ENCODE measurements at regions not wholly inside any gene's neighbourhood (a gene's known extent, or its start where the extent isn't known, plus 50 kb on each side); places are given as distances from the start of the nearest gene placed in this dataset.
"Not testable (repeated sequence)": the region's sequence is repeated elsewhere in the genome, so short reads cannot be mapped to it uniquely, and the experiment has no call there.

DNA sequence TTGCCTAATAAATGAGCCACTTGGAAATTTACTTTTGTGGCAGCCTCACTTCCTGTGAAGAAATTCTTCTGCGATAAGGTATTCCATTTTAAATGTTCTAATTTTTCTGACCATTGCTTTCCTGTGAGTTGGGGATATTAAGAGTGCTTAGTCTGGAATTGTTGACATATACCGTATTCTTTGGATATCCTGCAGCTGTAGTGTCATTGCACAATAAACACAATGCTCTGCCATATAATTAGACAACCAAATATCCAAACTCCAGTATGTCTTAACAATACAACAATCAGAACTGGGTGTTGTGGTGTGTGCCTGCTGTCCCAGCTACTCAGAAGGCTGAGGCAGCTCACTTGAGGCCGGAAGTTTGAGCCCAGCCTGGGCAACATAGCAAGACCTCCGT lies 99.4 kb downstream of the LUZP4 start:
- TF ChIP-seq POLR2A (IDR thresholded peaks at IDR 0.05) (no peak), CTCF (IDR thresholded peaks at IDR 0.05) (no peak)
- H3K9me3 ChIP-seq = no peaks in the 10 kb centered on the region
- no peak overlapping the region for H3K4me3 ChIP-seq
- H3K4me1 ChIP-seq = no peaks in the 10 kb centered on the region
- no peak for DNase-seq
- intact Hi-C loops (cut with DNase I; ENCODE audit: low total_unique reads) = no loop called here
- no peak overlapping the region for H3K27ac ChIP-seq
- no peaks in the 10 kb centered on the region for H3K36me3 ChIP-seq
- no peaks in the 10 kb centered on the region for H3K27me3 ChIP-seq

GRCh38 chrX:115390078-115390477 lies 100.6 kb downstream of the LUZP4 start:
- Histone ChIP-seq H3K9me3 (no peaks in the 10 kb centered on the region), H3K4me1 (no peaks in the 10 kb centered on the region), H3K36me3 (no peaks in the 10 kb centered on the region), H3K4me3 (no peak overlapping the region), H3K27me3 (no peaks in the 10 kb centered on the region), H3K27ac (no peak overlapping the region)
- TF ChIP-seq CTCF (IDR thresholded peaks at IDR 0.05) (no peak), POLR2A (IDR thresholded peaks at IDR 0.05) (no peak)
- no peak for DNase-seq
- intact Hi-C loops (cut with DNase I; ENCODE audit: low total_unique reads) = no loop called here

GRCh38 chrX:115392031-115392430 lies 102.5 kb downstream of the LUZP4 start:
- intact Hi-C loops (cut with DNase I; ENCODE audit: low total_unique reads) = no loop called here
- Histone ChIP-seq H3K4me1 (no peaks in the 10 kb centered on the region), H3K9me3 (no peaks in the 10 kb centered on the region), H3K27ac (no peak overlapping the region), H3K36me3 (no peaks in the 10 kb centered on the region), H3K27me3 (no peaks in the 10 kb centered on the region), H3K4me3 (no peak overlapping the region)
- DNase-seq = no peak
- no peak for TF ChIP-seq POLR2A (IDR thresholded peaks at IDR 0.05)
- TF ChIP-seq CTCF (IDR thresholded peaks at IDR 0.05) = no peak

DNA sequence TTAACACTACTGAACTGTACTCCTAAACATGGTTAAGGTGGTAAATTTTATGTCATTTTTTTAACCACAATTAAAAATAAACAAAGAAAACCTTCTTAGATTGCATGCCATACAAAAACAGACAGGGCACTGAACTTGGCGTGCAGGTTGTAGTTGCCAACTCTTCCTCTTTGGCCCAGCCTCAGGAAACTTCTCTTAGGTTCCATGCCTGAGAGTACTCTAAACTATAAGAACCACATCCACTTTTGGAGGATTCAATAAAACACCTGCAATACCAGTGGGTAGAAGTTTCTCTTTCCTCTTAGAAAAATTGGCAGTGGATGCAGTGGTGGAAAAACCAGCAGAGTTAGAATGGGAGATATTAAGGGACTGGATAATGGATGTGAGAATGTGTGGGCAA lies 103.4 kb downstream of the LUZP4 start:
- Histone ChIP-seq H3K27ac (no peak overlapping the region), H3K27me3 (peaks cover 0 to 2% of the 10 kb centered on the region in 2 donors), H3K4me1 (no peaks in the 10 kb centered on the region), H3K36me3 (no peaks in the 10 kb centered on the region), H3K4me3 (no peak overlapping the region), H3K9me3 (no peaks in the 10 kb centered on the region)
- intact Hi-C loops (cut with DNase I; ENCODE audit: low total_unique reads) = no loop called here
- no peak for TF ChIP-seq POLR2A (IDR thresholded peaks at IDR 0.05)
- no peak for TF ChIP-seq CTCF (IDR thresholded peaks at IDR 0.05)
- no peak for DNase-seq

- TF ChIP-seq CTCF (IDR thresholded peaks at IDR 0.05) (no peak), POLR2A (IDR thresholded peaks at IDR 0.05) (no peak)
- Histone ChIP-seq H3K27me3 (peaks cover 0 to 5% of the 10 kb centered on the region in 2 donors), H3K36me3 (no peaks in the 10 kb centered on the region), H3K9me3 (no peaks in the 10 kb centered on the region), H3K27ac (no peak overlapping the region), H3K4me1 (no peaks in the 10 kb centered on the region), H3K4me3 (no peak overlapping the region)
- DNase-seq = no peak
- intact Hi-C loops (cut with DNase I; ENCODE audit: low total_unique reads) = no loop called here
Observed at GRCh38 chrX:115393271-115393670, 103.8 kb downstream of the LUZP4 start.

DNA sequence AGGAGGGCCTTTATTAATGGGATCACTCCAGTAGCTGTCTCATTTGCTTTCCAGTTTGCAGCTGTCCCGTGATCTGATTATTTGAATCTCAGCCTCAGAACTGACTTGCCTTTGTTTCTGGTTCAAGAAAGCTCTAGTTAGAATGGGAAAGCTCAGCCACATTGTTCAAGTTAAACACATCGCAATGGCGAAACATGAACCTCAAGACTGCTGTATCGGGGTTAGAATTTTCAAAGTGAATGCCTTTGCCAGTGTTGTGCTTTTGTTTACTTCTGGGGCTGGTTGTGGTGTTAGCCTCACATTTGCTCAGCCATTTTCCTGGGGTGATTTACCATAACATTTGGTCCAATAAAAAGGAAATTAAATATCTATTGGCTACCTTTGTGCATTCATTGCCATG lies 105.3 kb downstream of the LUZP4 start:
- H3K27me3 ChIP-seq; DNase-seq; intact Hi-C loops (cut with DNase I; ENCODE audit: low total_unique reads); H3K27ac ChIP-seq; H3K4me1 ChIP-seq; H3K9me3 ChIP-seq; H3K36me3 ChIP-seq; H3K4me3 ChIP-seq: not testable (repeated sequence)

All from uterus (tissue), 3 donors.